CD14-positive monocyte (primary cell): ENCODE measurements at regions not wholly inside any gene's neighbourhood (a gene's known extent, or its start where the extent isn't known, plus 50 kb on each side); places are given as distances from the start of the nearest gene placed in this dataset.

Source experiments
- DNase-seq, 3 donors: peaks; one replicate each; pipeline ENCODE4 v3.0.0-alpha.2; 2011 to 2022
- H2AFZ ChIP-seq: 2 replicates; pipeline ENCODE4 v1.6.0; 2012; ENCODE audit warnings: mild to moderate bottlenecking, low read depth, low read length, inconsistent platforms; ENCODE audit not compliant: insufficient read depth, poor library complexity, severe bottlenecking
- H3K27ac ChIP-seq, 2 donors: 1 replicate in 1 of 2; 2 replicates in 1 of 2; pipeline ENCODE4 v1.5.1; 2012 to 2013; ENCODE audit warnings: low read length in 2 of 2, control low read depth in 1 of 2, inconsistent platforms in 1 of 2, low read depth in 1 of 2, mild to moderate bottlenecking in 1 of 2
- H3K27me3 ChIP-seq, 2 donors: one replicate each; pipeline versions ENCODE4 v1.6.0 to v1.6.1; 2011 to 2013; ENCODE audit warnings: low read length in 2 of 2; ENCODE audit not compliant: control insufficient read depth in 2 of 2, insufficient read depth in 2 of 2
- H3K36me3 ChIP-seq, 2 donors: replicated peaks in 1 of 2; 1 replicate in 1 of 2; 2 replicates in 1 of 2; pipeline versions ENCODE4 v1.5.1 to v1.6.1; 2012 to 2013; ENCODE audit warnings: low read length in 2 of 2, control low read depth in 1 of 2, inconsistent platforms in 1 of 2, mild to moderate bottlenecking in 1 of 2; ENCODE audit not compliant: insufficient read depth in 2 of 2, control insufficient read depth in 1 of 2
- H3K4me1 ChIP-seq, 2 donors: 1 replicate in 1 of 2; 2 replicates in 1 of 2; pipeline versions ENCODE4 v1.5.1 to v1.6.1; 2012 to 2013; ENCODE audit warnings: low read length in 2 of 2, control low read depth in 1 of 2, inconsistent platforms in 1 of 2, mild to moderate bottlenecking in 1 of 2, moderate library complexity in 1 of 2; ENCODE audit not compliant: insufficient read depth in 2 of 2, control insufficient read depth in 1 of 2
- H3K4me2 ChIP-seq: replicated peaks from 2 replicates; pipeline ENCODE3; 2012; ENCODE audit warnings: low read length, moderate library complexity, mild to moderate bottlenecking; ENCODE audit not compliant: poor library complexity, severe bottlenecking; ENCODE audit errors: extremely low read depth
- H3K4me3 ChIP-seq, 3 experiments: fragments of 200-600 bp in 1 of 3; sonication (generic) in 1 of 3; replicated peaks in 1 of 3; 1 replicate in 2 of 3; 2 replicates in 1 of 3; pipeline ENCODE4 v1.5.1; 2011 to 2013; ENCODE audit warnings: low read length in 3 of 3, mild to moderate bottlenecking in 3 of 3, control low read depth in 2 of 3, low read depth in 2 of 3, inconsistent platforms in 1 of 3, moderate library complexity in 1 of 3
- H3K79me2 ChIP-seq: 2 replicates; pipeline ENCODE4 v1.6.0; 2012; ENCODE audit warnings: mild to moderate bottlenecking, control low read depth, inconsistent platforms, low read length, moderate library complexity; ENCODE audit not compliant: insufficient read depth
- H3K9ac ChIP-seq: 2 replicates; pipeline ENCODE4 v1.6.0; 2017; ENCODE audit warnings: low read length, mild to moderate bottlenecking; ENCODE audit not compliant: insufficient read depth, poor library complexity, severe bottlenecking
- H3K9me3 ChIP-seq, 2 donors: replicated peaks in 1 of 2; 1 replicate in 1 of 2; 2 replicates in 1 of 2; pipeline versions ENCODE4 v1.5.1 to v1.6.1; 2012 to 2013; ENCODE audit warnings: low read length in 2 of 2, control low read depth in 1 of 2; ENCODE audit not compliant: control insufficient read depth in 1 of 2, insufficient read depth in 1 of 2
- H4K20me1 ChIP-seq: 2 replicates; pipeline ENCODE4 v1.6.0; 2012; ENCODE audit warnings: mild to moderate bottlenecking, low read length, control low read depth, moderate library complexity; ENCODE audit not compliant: insufficient read depth
- H3K27ac Mint-ChIP-seq, 7 donors: one replicate each; pipeline ENCODE4 v1.8.0; 2020; ENCODE audit warnings: mild to moderate bottlenecking in 7 of 7, mixed read lengths in 7 of 7, moderate library complexity in 6 of 7, inconsistent platforms in 2 of 7
- H3K27me3 Mint-ChIP-seq, 3 donors: one replicate each; pipeline ENCODE4 v1.8.0; 2021 to 2022; ENCODE audit warnings: low read depth in 3 of 3, mild to moderate bottlenecking in 3 of 3, mixed read lengths in 3 of 3, moderate library complexity in 3 of 3, inconsistent platforms in 1 of 3
- H3K36me3 Mint-ChIP-seq, 2 donors: one replicate each; pipeline ENCODE4 v1.8.0; 2020; ENCODE audit warnings: mixed read lengths in 2 of 2, inconsistent platforms in 1 of 2, mild to moderate bottlenecking in 1 of 2
- H3K4me1 Mint-ChIP-seq: one replicate; pipeline ENCODE4 v1.8.0; 2020; ENCODE audit warnings: mild to moderate bottlenecking, mixed read lengths
- H3K4me3 Mint-ChIP-seq, 2 donors: one replicate each; pipeline ENCODE4 v1.8.0; 2020; ENCODE audit warnings: mild to moderate bottlenecking in 2 of 2, mixed read lengths in 2 of 2, moderate library complexity in 1 of 2
- H3K9me3 Mint-ChIP-seq, 7 donors: one replicate each; pipeline ENCODE4 v1.8.0; 2020 to 2022; ENCODE audit warnings: mixed read lengths in 7 of 7, mild to moderate bottlenecking in 6 of 7, moderate library complexity in 6 of 7, inconsistent platforms in 2 of 7
- WGBS: methylation state at CpG from one replicate; pipeline ENCODE4 v1.1.5; 2013; ENCODE audit warnings: missing lambda C conversion rate; ENCODE audit not compliant: insufficient coverage; 5-methylcytosine and 5-hydroxymethylcytosine counted together
- intact Hi-C, 2 donors: fragments of 100-400 bp; cut with micrococcal nuclease; formaldehyde crosslinking; loops; one replicate each; pipeline versions ENCODE4 v1.15.0 to v1.15.1; 2023
- TF ChIP-seq, protein P1 (sequence below): fragments of 200-600 bp; IDR thresholded peaks from one replicate; pipeline ENCODE4 v1.8.0; 2022; ENCODE audit warnings: antibody characterized with exemption, mild to moderate bottlenecking

DNA sequence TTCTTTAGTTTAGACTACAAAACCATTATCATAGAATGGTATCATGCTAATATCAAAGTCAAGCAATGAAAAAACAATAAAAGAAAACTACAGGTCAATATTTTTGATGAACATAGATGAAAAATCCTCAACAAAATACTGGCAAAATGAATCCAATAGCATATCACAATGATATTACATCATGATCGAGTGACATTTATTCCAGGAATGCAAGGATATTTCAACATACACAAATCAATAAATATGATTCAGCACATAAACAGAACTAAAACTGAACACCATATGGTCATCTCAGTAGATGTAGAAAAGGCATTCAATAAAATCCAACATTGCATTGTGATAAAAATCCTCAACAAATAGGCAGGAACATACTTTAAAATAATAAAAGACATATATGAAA lies 1657.7 kb downstream of the KCNT2 start:
- H3K9me3 Mint-ChIP-seq, result peaks cover 0 to 7% (median 2%) of the 10 kb centered on the region in 7 donors
- Histone ChIP-seq H3K9me3 (no peaks in the 10 kb centered on the region), H3K27ac (no peak overlapping the region), H3K4me3 (no peak overlapping the region), H4K20me1 (no peaks in the 10 kb centered on the region), H3K4me2 (no peak overlapping the region), H3K79me2 (no peaks in the 10 kb centered on the region), H3K27me3 (no peaks in the 10 kb centered on the region), H2AFZ (no peak overlapping the region), H3K9ac (no peak overlapping the region), H3K4me1 (no peaks in the 10 kb centered on the region), H3K36me3 (no peaks in the 10 kb centered on the region)
- intact Hi-C loops, result no loop called here
- H3K4me3 Mint-ChIP-seq, result no peak overlapping the region
- no peaks in the 10 kb centered on the region for H3K4me1 Mint-ChIP-seq
- TF ChIP-seq, protein P1, sequence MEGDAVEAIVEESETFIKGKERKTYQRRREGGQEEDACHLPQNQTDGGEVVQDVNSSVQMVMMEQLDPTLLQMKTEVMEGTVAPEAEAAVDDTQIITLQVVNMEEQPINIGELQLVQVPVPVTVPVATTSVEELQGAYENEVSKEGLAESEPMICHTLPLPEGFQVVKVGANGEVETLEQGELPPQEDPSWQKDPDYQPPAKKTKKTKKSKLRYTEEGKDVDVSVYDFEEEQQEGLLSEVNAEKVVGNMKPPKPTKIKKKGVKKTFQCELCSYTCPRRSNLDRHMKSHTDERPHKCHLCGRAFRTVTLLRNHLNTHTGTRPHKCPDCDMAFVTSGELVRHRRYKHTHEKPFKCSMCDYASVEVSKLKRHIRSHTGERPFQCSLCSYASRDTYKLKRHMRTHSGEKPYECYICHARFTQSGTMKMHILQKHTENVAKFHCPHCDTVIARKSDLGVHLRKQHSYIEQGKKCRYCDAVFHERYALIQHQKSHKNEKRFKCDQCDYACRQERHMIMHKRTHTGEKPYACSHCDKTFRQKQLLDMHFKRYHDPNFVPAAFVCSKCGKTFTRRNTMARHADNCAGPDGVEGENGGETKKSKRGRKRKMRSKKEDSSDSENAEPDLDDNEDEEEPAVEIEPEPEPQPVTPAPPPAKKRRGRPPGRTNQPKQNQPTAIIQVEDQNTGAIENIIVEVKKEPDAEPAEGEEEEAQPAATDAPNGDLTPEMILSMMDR, result no peak
- H3K36me3 Mint-ChIP-seq, result no peaks in the 10 kb centered on the region
- no peak for DNase-seq
- H3K27ac Mint-ChIP-seq, result no peak overlapping the region
- H3K27me3 Mint-ChIP-seq, result no peaks in the 10 kb centered on the region
- WGBS, result no CpG with 5 or more reads among the region's 1 CpG

DNA sequence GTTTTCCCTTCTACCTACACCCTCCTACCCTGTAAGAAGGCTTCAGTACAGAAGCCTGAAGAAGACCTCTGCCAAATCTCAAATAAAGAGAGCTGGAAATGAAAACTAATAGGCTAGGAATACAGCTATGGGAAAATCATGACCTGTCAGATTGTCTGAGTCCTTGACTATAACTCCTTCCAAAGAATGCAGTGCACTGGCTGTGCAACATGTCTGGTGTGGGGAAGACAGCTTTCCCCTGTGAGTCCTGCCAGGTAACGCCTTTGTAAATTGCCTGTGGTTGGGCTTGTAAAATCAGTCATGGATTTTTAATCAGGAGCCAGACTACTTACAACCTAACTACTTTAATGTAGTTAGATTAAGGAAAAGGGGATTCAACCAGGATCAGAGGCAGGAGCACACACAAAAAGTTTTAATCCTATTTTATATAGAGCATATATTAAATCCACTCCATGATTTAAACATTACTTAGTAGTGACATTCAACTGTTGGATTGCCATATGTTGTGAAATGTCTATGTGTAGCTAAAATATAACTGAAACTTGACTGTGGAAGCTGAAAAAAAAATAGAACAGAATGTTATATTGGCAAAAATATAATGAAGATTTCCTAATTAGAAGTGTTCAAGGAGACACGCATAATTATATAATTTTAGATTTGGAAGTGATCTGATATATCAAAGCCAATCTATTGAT lies 1667.8 kb downstream of the KCNT2 start:
- Histone ChIP-seq H3K4me2 (no peak overlapping the region), H2AFZ (no peak overlapping the region), H3K36me3 (no peaks in the 10 kb centered on the region), H3K9me3 (peaks cover 6% of the 10 kb centered on the region in 2 donors), H3K79me2 (no peaks in the 10 kb centered on the region), H3K27ac (no peak overlapping the region), H3K27me3 (no peaks in the 10 kb centered on the region), H3K4me1 (no peaks in the 10 kb centered on the region), H3K4me3 (no peak overlapping the region), H4K20me1 (no peaks in the 10 kb centered on the region), H3K9ac (no peak overlapping the region)
- intact Hi-C loops, result no loop called here
- Mint-ChIP-seq H3K4me3 (no peak overlapping the region), H3K9me3 (peaks cover 0 to 5% (median 4%) of the 10 kb centered on the region in 7 donors), H3K4me1 (no peaks in the 10 kb centered on the region), H3K27ac (no peak overlapping the region), H3K36me3 (no peaks in the 10 kb centered on the region), H3K27me3 (no peaks in the 10 kb centered on the region)
- WGBS, result no CpG with 5 or more reads among the region's 2 CpGs
- no peak for DNase-seq
- TF ChIP-seq, protein P1, result no peak
